Nephron (organoid): ENCODE measurements at regions not wholly inside any gene's neighbourhood (a gene's known extent, or its start where the extent isn't known, plus 50 kb on each side); places are given as distances from the start of the nearest gene placed in this dataset.
"Not testable (repeated sequence)": the region's sequence is repeated elsewhere in the genome, so short reads cannot be mapped to it uniquely, and the experiment has no call there.

Experiments
- H3K27ac Mint-ChIP-seq, 3 experiments: 2 replicates each; pipeline ENCODE4 v1.8.0; 2020; ENCODE audit warnings: mixed read lengths in 3 of 3, mild to moderate bottlenecking in 2 of 3, moderate library complexity in 1 of 3
- H3K27me3 Mint-ChIP-seq: 2 replicates; pipeline ENCODE4 v1.8.0; 2021; ENCODE audit warnings: low read depth, mild to moderate bottlenecking, moderate library complexity, mixed read lengths
- H3K36me3 Mint-ChIP-seq: 2 replicates; pipeline ENCODE4 v1.8.0; 2020; ENCODE audit warnings: low read depth, mixed read lengths
- H3K4me1 Mint-ChIP-seq: 2 replicates; pipeline ENCODE4 v1.8.0; 2020; ENCODE audit warnings: mixed read lengths
- H3K4me3 Mint-ChIP-seq, 3 experiments: 2 replicates each; pipeline ENCODE4 v1.8.0; 2020; ENCODE audit warnings: mild to moderate bottlenecking in 3 of 3, mixed read lengths in 3 of 3, moderate library complexity in 2 of 3
- H3K9me3 Mint-ChIP-seq: 2 replicates; pipeline ENCODE4 v1.8.0; 2020; ENCODE audit warnings: mixed read lengths
- TF ChIP-seq, protein P1 (sequence below), 3 experiments: fragments of 200-600 bp; sonication (generic); IDR thresholded peaks; one replicate each; pipeline ENCODE4 v1.5.0; 2021; ENCODE audit warnings: antibody characterized with exemption in 3 of 3; ENCODE audit not compliant: unreplicated experiment in 3 of 3

DNA sequence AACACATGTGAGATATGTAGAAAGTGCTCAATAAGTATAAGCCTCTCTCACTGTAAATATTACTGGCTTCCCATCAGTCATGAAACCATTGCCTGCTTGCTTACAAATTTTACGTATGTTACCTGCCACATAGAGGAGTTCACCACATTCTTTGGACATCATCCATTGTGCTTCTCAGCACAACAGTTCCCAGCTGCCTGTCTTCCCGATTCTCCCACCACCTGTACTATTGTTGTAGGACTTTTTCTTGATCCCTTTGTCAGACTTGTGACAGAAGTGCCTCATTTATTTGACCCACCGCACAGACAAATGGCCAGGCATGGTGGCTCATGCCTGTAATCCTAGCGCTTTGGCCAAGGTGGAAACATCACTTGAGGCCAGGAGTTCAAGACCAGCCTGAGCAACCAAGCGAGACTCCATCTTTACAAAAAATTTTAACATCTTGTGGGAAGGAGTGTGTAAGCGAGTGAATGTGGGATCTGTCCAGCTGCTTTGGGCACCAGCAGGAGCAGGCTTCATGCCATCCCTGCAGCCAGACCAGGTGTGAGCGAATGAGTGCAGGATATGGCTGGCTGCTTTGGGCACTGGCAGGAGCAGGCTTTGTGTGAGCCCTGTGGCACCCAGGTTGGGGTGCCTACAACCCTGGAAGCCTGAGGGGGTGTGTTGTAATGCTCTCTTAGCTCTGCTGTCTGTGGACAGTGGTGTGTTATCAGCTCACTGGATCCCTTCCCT lies 139.9 kb upstream of the ELL2 start:
- Mint-ChIP-seq H3K4me1 (no peaks in the 10 kb centered on the region), H3K27me3 (no peaks in the 10 kb centered on the region), H3K27ac (no peak overlapping the region)

DNA sequence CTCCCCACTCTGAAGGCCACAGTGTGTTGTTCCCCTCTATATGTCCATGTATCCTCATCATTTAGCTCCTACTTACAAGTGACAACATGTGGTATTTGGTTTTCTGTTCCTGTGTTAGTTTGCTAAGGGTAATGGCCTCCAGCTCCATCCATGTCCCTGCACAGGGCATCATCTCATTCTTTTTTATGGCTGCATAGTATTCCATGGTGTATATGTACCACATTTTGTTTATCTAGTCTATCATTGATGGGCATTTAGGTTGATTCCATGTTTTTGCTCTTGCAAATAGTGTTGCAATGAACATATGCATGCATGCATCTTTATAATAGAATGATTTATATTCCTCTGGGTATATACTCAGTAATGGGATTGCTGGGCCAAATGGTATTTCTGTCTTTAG lies 135.8 kb upstream of the ELL2 start:
- not testable (repeated sequence) for H3K4me3 Mint-ChIP-seq, H3K27me3 Mint-ChIP-seq, H3K4me1 Mint-ChIP-seq, H3K27ac Mint-ChIP-seq, H3K36me3 Mint-ChIP-seq
- H3K9me3 Mint-ChIP-seq = peaks cover 11% of the 10 kb centered on the region

More for the DNA sequence above, 139.9 kb upstream of the ELL2 start:
- H3K9me3 Mint-ChIP-seq = peaks cover 23% of the 10 kb centered on the region
- TF ChIP-seq, protein P1, sequence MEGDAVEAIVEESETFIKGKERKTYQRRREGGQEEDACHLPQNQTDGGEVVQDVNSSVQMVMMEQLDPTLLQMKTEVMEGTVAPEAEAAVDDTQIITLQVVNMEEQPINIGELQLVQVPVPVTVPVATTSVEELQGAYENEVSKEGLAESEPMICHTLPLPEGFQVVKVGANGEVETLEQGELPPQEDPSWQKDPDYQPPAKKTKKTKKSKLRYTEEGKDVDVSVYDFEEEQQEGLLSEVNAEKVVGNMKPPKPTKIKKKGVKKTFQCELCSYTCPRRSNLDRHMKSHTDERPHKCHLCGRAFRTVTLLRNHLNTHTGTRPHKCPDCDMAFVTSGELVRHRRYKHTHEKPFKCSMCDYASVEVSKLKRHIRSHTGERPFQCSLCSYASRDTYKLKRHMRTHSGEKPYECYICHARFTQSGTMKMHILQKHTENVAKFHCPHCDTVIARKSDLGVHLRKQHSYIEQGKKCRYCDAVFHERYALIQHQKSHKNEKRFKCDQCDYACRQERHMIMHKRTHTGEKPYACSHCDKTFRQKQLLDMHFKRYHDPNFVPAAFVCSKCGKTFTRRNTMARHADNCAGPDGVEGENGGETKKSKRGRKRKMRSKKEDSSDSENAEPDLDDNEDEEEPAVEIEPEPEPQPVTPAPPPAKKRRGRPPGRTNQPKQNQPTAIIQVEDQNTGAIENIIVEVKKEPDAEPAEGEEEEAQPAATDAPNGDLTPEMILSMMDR (IDR thresholded peaks at IDR 0.05; ENCODE audit: unreplicated experiment in 3 of 3) = no peak
- no peak overlapping the region for H3K4me3 Mint-ChIP-seq
- peaks cover 4% of the 10 kb centered on the region for H3K36me3 Mint-ChIP-seq

DNA sequence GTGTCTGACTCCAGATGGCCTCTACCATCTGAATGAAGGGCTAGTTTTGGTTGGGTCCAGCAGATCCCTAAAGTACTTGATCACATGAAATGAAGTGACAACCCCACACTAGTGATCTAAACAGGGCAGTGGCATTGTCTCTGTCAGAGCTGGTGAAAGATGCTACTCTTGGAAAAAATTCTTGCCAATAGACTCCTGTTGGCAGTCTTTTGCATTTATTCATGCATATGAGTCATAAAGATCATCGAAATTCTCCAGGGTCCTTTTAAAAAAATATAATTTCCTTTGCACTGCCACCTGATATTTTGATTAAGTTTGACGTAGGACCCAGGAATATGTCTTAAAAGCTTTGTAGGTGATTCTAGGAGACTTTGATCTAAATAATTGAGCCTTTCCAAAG lies 135.1 kb upstream of the ELL2 start:
- TF ChIP-seq, protein P1 (IDR thresholded peaks at IDR 0.05; ENCODE audit: unreplicated experiment in 3 of 3) = no peak
- peaks cover 11% of the 10 kb centered on the region for H3K9me3 Mint-ChIP-seq
- no peaks in the 10 kb centered on the region for H3K4me1 Mint-ChIP-seq
- H3K36me3 Mint-ChIP-seq = no peaks in the 10 kb centered on the region
- H3K27ac Mint-ChIP-seq = no peak overlapping the region
- H3K27me3 Mint-ChIP-seq = no peaks in the 10 kb centered on the region
- H3K4me3 Mint-ChIP-seq = no peak overlapping the region

DNA sequence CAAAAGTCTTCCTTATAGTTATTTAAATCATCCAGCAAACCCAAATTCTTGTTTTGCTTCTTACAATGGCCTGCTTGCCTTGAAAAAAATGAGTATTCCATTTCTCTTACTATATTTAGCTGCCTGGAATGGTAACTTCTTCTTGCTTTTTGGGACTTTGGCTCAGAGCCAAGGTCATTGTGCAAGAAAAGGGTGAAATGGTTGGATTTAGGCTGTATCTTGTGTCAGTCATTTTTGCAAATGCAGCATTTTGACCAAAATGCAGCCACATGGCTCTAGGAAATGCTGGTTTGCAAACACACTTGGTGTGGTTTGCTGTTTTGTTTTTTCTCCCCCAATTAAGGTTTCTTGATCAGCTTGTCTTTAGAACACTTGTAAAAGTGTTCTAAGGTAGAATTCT lies 133.3 kb upstream of the ELL2 start:
- H3K4me1 Mint-ChIP-seq = no peaks in the 10 kb centered on the region
- peaks cover 8% of the 10 kb centered on the region for H3K9me3 Mint-ChIP-seq
- no peaks in the 10 kb centered on the region for H3K27me3 Mint-ChIP-seq
- no peaks in the 10 kb centered on the region for H3K36me3 Mint-ChIP-seq
- H3K4me3 Mint-ChIP-seq = no peak overlapping the region
- H3K27ac Mint-ChIP-seq = no peak overlapping the region
- TF ChIP-seq, protein P1 (IDR thresholded peaks at IDR 0.05; ENCODE audit: unreplicated experiment in 3 of 3) = no peak

DNA sequence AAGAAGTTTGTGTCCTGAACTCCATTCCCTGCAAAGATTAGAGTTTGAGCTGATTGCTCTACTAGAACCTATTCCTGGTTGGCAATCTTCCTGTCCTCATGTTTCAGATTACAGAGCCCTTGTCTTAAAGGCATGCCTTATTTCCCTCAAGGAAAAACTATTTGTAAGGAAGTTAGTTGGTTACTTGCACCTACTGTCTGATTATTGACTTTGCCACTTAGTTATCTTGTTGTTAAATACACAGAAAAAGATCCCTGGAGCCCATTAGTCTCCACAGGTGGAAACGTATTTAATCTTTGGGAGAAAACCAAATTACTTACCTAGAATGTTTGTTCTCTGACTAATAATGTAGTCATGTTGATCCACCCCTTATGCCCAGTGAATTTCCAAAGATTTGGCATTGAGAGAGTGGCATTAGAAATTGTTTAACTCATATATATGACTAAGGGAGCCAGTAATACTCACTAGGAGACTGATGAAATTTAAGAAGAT lies 132.3 kb upstream of the ELL2 start:
- Mint-ChIP-seq H3K4me3 (no peak overlapping the region), H3K36me3 (no peaks in the 10 kb centered on the region), H3K27ac (no peak overlapping the region), H3K9me3 (peaks cover 8% of the 10 kb centered on the region), H3K4me1 (no peaks in the 10 kb centered on the region), H3K27me3 (no peaks in the 10 kb centered on the region)
- TF ChIP-seq, protein P1 (IDR thresholded peaks at IDR 0.05; ENCODE audit: unreplicated experiment in 3 of 3) = no peak

DNA sequence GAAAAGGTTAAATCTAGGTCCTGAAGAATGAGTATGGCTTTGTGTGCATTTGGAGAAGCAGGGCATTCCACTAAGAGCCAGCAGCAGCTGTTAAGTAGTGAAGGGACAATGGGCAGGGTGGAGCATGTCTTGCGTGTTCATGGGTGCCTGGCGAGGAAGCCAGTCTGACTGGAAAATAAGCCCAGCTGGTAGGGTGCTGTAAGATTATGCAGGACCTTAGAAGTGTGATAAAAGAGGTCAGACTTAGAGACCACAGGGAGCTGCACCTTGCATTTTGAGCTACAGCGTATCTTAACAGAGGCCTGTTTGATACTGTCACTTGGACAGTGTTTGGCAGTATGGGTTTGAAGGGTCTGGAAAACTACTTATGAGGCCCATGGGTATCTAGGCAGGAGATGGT lies 131.7 kb upstream of the ELL2 start:
- no peaks in the 10 kb centered on the region for H3K36me3 Mint-ChIP-seq
- H3K27me3 Mint-ChIP-seq = peaks cover 1% of the 10 kb centered on the region
- TF ChIP-seq, protein P1 (IDR thresholded peaks at IDR 0.05; ENCODE audit: unreplicated experiment in 3 of 3) = no peak
- peaks cover 3% of the 10 kb centered on the region for H3K9me3 Mint-ChIP-seq
- no peaks in the 10 kb centered on the region for H3K4me1 Mint-ChIP-seq
- H3K27ac Mint-ChIP-seq = no peak overlapping the region
- no peak overlapping the region for H3K4me3 Mint-ChIP-seq
